Neural progenitor cell (in vitro differentiated cells): ENCODE measurements at regions not wholly inside any gene's neighbourhood (a gene's known extent, or its start where the extent isn't known, plus 50 kb on each side); places are given as distances from the start of the nearest gene placed in this dataset.

Source experiments
- DNase-seq: peaks from one replicate; pipeline ENCODE4 v3.0.0-alpha.2; 2016; ENCODE audit warnings: low spot score
- H2AFZ ChIP-seq: fragments of 200-600 bp; sonication (generic); replicated peaks from 2 replicates; pipeline ENCODE4 v1.6.1; 2016; ENCODE audit warnings: antibody characterized with exemption
- H3F3A ChIP-seq: fragments of 200-600 bp; sonication (generic); 2 replicates; pipeline ENCODE4 v1.6.1; 2016; ENCODE audit warnings: antibody characterized with exemption, low read depth
- H3K27ac ChIP-seq: fragments of 200-600 bp; sonication (generic); 2 replicates; pipeline ENCODE4 v1.5.1; 2016; ENCODE audit warnings: mild to moderate bottlenecking
- H3K27me3 ChIP-seq: fragments of 200-600 bp; sonication (generic); 2 replicates; pipeline ENCODE4 v1.6.1; 2016; ENCODE audit warnings: mild to moderate bottlenecking, moderate library complexity
- H3K36me3 ChIP-seq: fragments of 200-600 bp; sonication (generic); 2 replicates; pipeline ENCODE4 v1.5.1; 2016
- H3K4me1 ChIP-seq: fragments of 200-600 bp; sonication (generic); 2 replicates; pipeline ENCODE4 v1.6.1; 2016; ENCODE audit warnings: mixed run types
- H3K4me2 ChIP-seq: fragments of 200-600 bp; sonication (generic); 2 replicates; pipeline ENCODE4 v1.6.1; 2016
- H3K4me3 ChIP-seq: fragments of 200-600 bp; sonication (generic); 2 replicates; pipeline ENCODE4 v1.5.1; 2016
- H3K79me2 ChIP-seq: fragments of 200-600 bp; sonication (generic); 2 replicates; pipeline ENCODE4 v1.6.1; 2016; ENCODE audit warnings: low read depth
- H3K9ac ChIP-seq: fragments of 200-600 bp; sonication (generic); 2 replicates; pipeline ENCODE4 v1.6.1; 2016
- H3K9me3 ChIP-seq: fragments of 200-600 bp; sonication (generic); 2 replicates; pipeline ENCODE4 v1.5.1; 2016; ENCODE audit warnings: low read depth
- H4K20me1 ChIP-seq: fragments of 200-600 bp; sonication (generic); 2 replicates; pipeline ENCODE4 v1.6.1; 2016; ENCODE audit warnings: low read depth
- H3K27ac Mint-ChIP-seq: 3 replicates; pipeline ENCODE4 v1.8.0; 2021; ENCODE audit warnings: mixed read lengths
- H3K27me3 Mint-ChIP-seq: 2 replicates; pipeline ENCODE4 v1.8.0; 2022; ENCODE audit warnings: low read depth, mild to moderate bottlenecking, inconsistent platforms, moderate library complexity, mixed read lengths; ENCODE audit not compliant: insufficient read depth
- H3K36me3 Mint-ChIP-seq: 3 replicates; pipeline ENCODE4 v1.8.0; 2021; ENCODE audit warnings: mixed read lengths
- H3K4me1 Mint-ChIP-seq: 3 replicates; pipeline ENCODE4 v1.8.0; 2021; ENCODE audit warnings: mixed read lengths
- H3K4me3 Mint-ChIP-seq: 3 replicates; pipeline ENCODE4 v1.8.0; 2021; ENCODE audit warnings: mild to moderate bottlenecking, moderate library complexity, mixed read lengths
- H3K9me3 Mint-ChIP-seq: 3 replicates; pipeline ENCODE4 v1.8.0; 2020; ENCODE audit warnings: mixed read lengths
- CTCF ChIP-seq: fragments of 200-600 bp; sonication (generic); IDR thresholded peaks from 2 replicates; pipeline ENCODE4 v1.5.1; 2017; ENCODE audit warnings: antibody characterized with exemption, mild to moderate bottlenecking
- EZH2 ChIP-seq: fragments of 200-600 bp; sonication (generic); IDR thresholded peaks from 2 replicates; pipeline ENCODE4 v1.6.1; 2017; ENCODE audit warnings: antibody characterized with exemption, mild to moderate bottlenecking, moderate library complexity
- EZH2phosphoT487 ChIP-seq: fragments of 200-600 bp; sonication (generic); IDR thresholded peaks from 2 replicates; pipeline ENCODE4 v1.6.1; 2017; ENCODE audit warnings: antibody characterized with exemption

GRCh38 chr22:27019827-27020226 lies 362.4 kb downstream of the MIAT start:
- DNase-seq: no peak
- Histone ChIP-seq H3F3A (no peaks in the 10 kb centered on the region), H3K4me2 (no peak overlapping the region), H3K27me3 (no peaks in the 10 kb centered on the region), H3K4me3 (no peak overlapping the region), H3K36me3 (no peaks in the 10 kb centered on the region), H2AFZ (no peak overlapping the region), H3K4me1 (peaks cover 13% of the 10 kb centered on the region), H3K79me2 (no peaks in the 10 kb centered on the region), H3K9ac (no peak overlapping the region), H4K20me1 (no peaks in the 10 kb centered on the region), H3K9me3 (no peaks in the 10 kb centered on the region), H3K27ac (no peak overlapping the region)
- Mint-ChIP-seq H3K4me1 (peaks cover 24% of the 10 kb centered on the region), H3K4me3 (no peak overlapping the region), H3K36me3 (no peaks in the 10 kb centered on the region), H3K27ac (no peak overlapping the region), H3K27me3 (peaks cover 5% of the 10 kb centered on the region), H3K9me3 (no peaks in the 10 kb centered on the region)
- TF ChIP-seq EZH2phosphoT487: no peak
- TF ChIP-seq EZH2: no peak
- TF ChIP-seq CTCF: no peak

- H4K20me1 ChIP-seq: no peaks in the 10 kb centered on the region
- Mint-ChIP-seq H3K27ac (peak overlapping the region; percentile 22), H3K27me3 (peaks cover 5% of the 10 kb centered on the region), H3K4me1 (peaks cover 24% of the 10 kb centered on the region), H3K36me3 (no peaks in the 10 kb centered on the region), H3K9me3 (no peaks in the 10 kb centered on the region), H3K4me3 (no peak overlapping the region)
- TF ChIP-seq CTCF (no peak), EZH2 (no peak), EZH2phosphoT487 (no peak)
- no peaks in the 10 kb centered on the region for H3K27me3 ChIP-seq
- no peak for DNase-seq
- H3K36me3 ChIP-seq: no peaks in the 10 kb centered on the region
- H3K79me2 ChIP-seq: no peaks in the 10 kb centered on the region
- no peak overlapping the region for H3K9ac ChIP-seq
- no peak overlapping the region for H3K27ac ChIP-seq
- H3K4me1 ChIP-seq: peaks cover 13% of the 10 kb centered on the region
- no peak overlapping the region for H3K4me3 ChIP-seq
- H3K4me2 ChIP-seq: no peak overlapping the region
- no peak overlapping the region for H2AFZ ChIP-seq
- no peaks in the 10 kb centered on the region for H3K9me3 ChIP-seq
- no peaks in the 10 kb centered on the region for H3F3A ChIP-seq
Observed at GRCh38 chr22:27022274-27022895, 365.0 kb downstream of the MIAT start.

- H4K20me1 ChIP-seq: no peaks in the 10 kb centered on the region
- Mint-ChIP-seq H3K4me1 (peaks cover 24% of the 10 kb centered on the region), H3K27ac (peak overlapping the region; percentile 22), H3K27me3 (peaks cover 5% of the 10 kb centered on the region), H3K4me3 (no peak overlapping the region), H3K9me3 (no peaks in the 10 kb centered on the region), H3K36me3 (no peaks in the 10 kb centered on the region)
- H3K79me2 ChIP-seq: no peaks in the 10 kb centered on the region
- H3F3A ChIP-seq: no peaks in the 10 kb centered on the region
- H3K36me3 ChIP-seq: no peaks in the 10 kb centered on the region
- H3K27me3 ChIP-seq: no peaks in the 10 kb centered on the region
- no peak overlapping the region for H3K9ac ChIP-seq
- TF ChIP-seq CTCF (no peak), EZH2 (no peak), EZH2phosphoT487 (no peak)
- DNase-seq: peak; percentile 8
- H2AFZ ChIP-seq: no peak overlapping the region
- peaks cover 13% of the 10 kb centered on the region for H3K4me1 ChIP-seq
- no peak overlapping the region for H3K4me2 ChIP-seq
- no peak overlapping the region for H3K4me3 ChIP-seq
- no peak overlapping the region for H3K27ac ChIP-seq
- H3K9me3 ChIP-seq: no peaks in the 10 kb centered on the region
Observed at GRCh38 chr22:27022896-27023361, 365.5 kb downstream of the MIAT start.
